ENCODE measurements at regions not wholly inside any gene's neighbourhood (a gene's known extent, or its start where the extent isn't known, plus 50 kb on each side); places are given as distances from the start of the nearest gene placed in this dataset.

DNA sequence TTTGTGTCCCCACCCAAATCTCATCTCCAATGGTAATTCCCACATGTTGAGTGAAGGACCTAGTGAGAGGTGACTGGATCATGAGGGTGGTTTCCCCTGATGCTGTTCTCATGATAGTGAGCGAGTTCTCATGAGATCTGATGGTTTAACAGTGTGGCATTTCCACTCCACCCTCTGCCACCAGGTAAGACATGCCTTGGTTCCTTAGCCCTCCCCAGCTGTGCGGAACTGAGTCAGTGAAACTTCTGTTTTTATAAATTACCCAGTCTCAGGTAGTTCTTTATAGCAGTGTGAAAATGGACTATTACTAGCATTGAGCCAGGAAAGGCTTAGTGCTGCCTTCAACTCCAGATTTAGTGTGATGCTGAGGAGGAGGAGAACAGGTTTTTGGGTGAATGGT, 222.2 kb downstream of the ADRA2A start:
- TF ChIP-seq POLR2A (IDR thresholded peaks at IDR 0.05; ENCODE audit: low read depth, low read length) (no peak), FOS (IDR thresholded peaks at IDR 0.05; ENCODE audit: borderline replicate concordance, insufficient read depth, low read length) (no peak)
- TF ChIP-seq, protein P1, sequence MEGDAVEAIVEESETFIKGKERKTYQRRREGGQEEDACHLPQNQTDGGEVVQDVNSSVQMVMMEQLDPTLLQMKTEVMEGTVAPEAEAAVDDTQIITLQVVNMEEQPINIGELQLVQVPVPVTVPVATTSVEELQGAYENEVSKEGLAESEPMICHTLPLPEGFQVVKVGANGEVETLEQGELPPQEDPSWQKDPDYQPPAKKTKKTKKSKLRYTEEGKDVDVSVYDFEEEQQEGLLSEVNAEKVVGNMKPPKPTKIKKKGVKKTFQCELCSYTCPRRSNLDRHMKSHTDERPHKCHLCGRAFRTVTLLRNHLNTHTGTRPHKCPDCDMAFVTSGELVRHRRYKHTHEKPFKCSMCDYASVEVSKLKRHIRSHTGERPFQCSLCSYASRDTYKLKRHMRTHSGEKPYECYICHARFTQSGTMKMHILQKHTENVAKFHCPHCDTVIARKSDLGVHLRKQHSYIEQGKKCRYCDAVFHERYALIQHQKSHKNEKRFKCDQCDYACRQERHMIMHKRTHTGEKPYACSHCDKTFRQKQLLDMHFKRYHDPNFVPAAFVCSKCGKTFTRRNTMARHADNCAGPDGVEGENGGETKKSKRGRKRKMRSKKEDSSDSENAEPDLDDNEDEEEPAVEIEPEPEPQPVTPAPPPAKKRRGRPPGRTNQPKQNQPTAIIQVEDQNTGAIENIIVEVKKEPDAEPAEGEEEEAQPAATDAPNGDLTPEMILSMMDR (IDR thresholded peaks at IDR 0.05; ENCODE audit: extremely low read depth in 1 of 2, insufficient read depth in 1 of 2, low read depth in 1 of 2, low read length in 2 of 2) = no peak
- TF ChIP-seq, protein P2, sequence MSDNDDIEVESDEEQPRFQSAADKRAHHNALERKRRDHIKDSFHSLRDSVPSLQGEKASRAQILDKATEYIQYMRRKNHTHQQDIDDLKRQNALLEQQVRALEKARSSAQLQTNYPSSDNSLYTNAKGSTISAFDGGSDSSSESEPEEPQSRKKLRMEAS (IDR thresholded peaks at IDR 0.05; ENCODE audit: insufficient read depth, insufficient read length) = no peak

Measured in endothelial cell of umbilical vein (primary cell).